ENCODE measurements at regions not wholly inside any gene's neighbourhood (a gene's known extent, or its start where the extent isn't known, plus 50 kb on each side); places are given as distances from the start of the nearest gene placed in this dataset.

GRCh38 chr6:168915855-168916254 lies 337.8 kb downstream of the THBS2 start:
- no peak for TF ChIP-seq POLR2A (IDR thresholded peaks at IDR 0.05)
- no peak for TF ChIP-seq CTCF (IDR thresholded peaks at IDR 0.05)
- TF ChIP-seq EP300 (IDR thresholded peaks at IDR 0.05), result no peak

Data from stomach (tissue), 4 donors.